Adrenal gland (tissue), 9 donors: ENCODE measurements at regions not wholly inside any gene's neighbourhood (a gene's known extent, or its start where the extent isn't known, plus 50 kb on each side); places are given as distances from the start of the nearest gene placed in this dataset.

Experiments
- DNase-seq, 7 donors: peaks; one replicate each; pipeline ENCODE4 v3.0.0-alpha.2; 2019 to 2020
- H3K27ac ChIP-seq, 5 donors: fragments of 200-600 bp; sonication (generic) in 4 of 5; 1 replicate in 3 of 5; 2 replicates in 2 of 5; pipeline versions ENCODE4 v1.5.1 to v1.8.0; 2016 to 2020; ENCODE audit warnings: mild to moderate bottlenecking in 1 of 5
- H3K27me3 ChIP-seq: fragments of 200-600 bp; 2 replicates; pipeline ENCODE4 v1.8.0; 2021
- H3K36me3 ChIP-seq, 2 donors: fragments of 200-600 bp; replicated peaks in 1 of 2; 1 replicate in 1 of 2; 2 replicates in 1 of 2; pipeline versions ENCODE4 v1.5.1 to v1.8.0; 2018 to 2022
- H3K4me1 ChIP-seq, 2 donors: fragments of 200-600 bp; replicated peaks in 1 of 2; 1 replicate in 1 of 2; 2 replicates in 1 of 2; pipeline versions ENCODE4 v1.5.1 to v1.8.0; 2018 to 2021
- H3K4me3 ChIP-seq, 4 donors: fragments of 200-600 bp; sonication (generic) in 3 of 4; one replicate each; pipeline ENCODE4 v1.5.1; 2016 to 2018
- H3K9me3 ChIP-seq, 3 donors: fragments of 200-600 bp; sonication (generic) in 1 of 3; replicated peaks in 1 of 3; 1 replicate in 2 of 3; 2 replicates in 1 of 3; pipeline versions ENCODE4 v1.5.1 to v1.8.0; 2016 to 2021
- POLR2A ChIP-seq, 2 donors: fragments of 450-650 bp; IDR thresholded peaks; one replicate each; pipeline ENCODE4 v1.6.1; 2017; ENCODE audit warnings: antibody characterized with exemption in 2 of 2, mild to moderate bottlenecking in 2 of 2, moderate library complexity in 1 of 2
- WGBS, 4 donors: extraction: QIAGEN DNeasy Blood & Tissue Kit in 2 of 4; methylation state at CpG; one replicate each; pipeline versions ENCODE4 v1.1.5 to v1.1.7; 2013 to 2017; 5-methylcytosine and 5-hydroxymethylcytosine counted together
- intact Hi-C, 2 donors: fragments of 100-400 bp; cut with DNase I; formaldehyde crosslinking; loops; one replicate each; pipeline versions ENCODE4 v1.14.1 to v1.15.0; 2022 to 2023
- TF ChIP-seq, protein P1 (sequence below), 6 experiments: fragments of 450-650 bp in 4 of 6; fragments of 200-600 bp in 2 of 6; sonication (generic) in 1 of 6; IDR thresholded peaks; 1 replicate in 5 of 6; 2 replicates in 1 of 6; pipeline versions ENCODE4 v1.5.1 to v1.8.0; 2016 to 2021; ENCODE audit warnings: antibody characterized with exemption in 6 of 6, mild to moderate bottlenecking in 2 of 6, moderate library complexity in 1 of 6
- donor health status: healthy with polysubstance abuse.
- donor health status: Bipolar disorder and iron deficiency.
- donor health status: DM: yes; HTN: yes; CAD: no.
- donor health status: DM: no; HTN: no; CAD: no.
- donor health status: DM: no; HTN: no; CAD: no.

DNA sequence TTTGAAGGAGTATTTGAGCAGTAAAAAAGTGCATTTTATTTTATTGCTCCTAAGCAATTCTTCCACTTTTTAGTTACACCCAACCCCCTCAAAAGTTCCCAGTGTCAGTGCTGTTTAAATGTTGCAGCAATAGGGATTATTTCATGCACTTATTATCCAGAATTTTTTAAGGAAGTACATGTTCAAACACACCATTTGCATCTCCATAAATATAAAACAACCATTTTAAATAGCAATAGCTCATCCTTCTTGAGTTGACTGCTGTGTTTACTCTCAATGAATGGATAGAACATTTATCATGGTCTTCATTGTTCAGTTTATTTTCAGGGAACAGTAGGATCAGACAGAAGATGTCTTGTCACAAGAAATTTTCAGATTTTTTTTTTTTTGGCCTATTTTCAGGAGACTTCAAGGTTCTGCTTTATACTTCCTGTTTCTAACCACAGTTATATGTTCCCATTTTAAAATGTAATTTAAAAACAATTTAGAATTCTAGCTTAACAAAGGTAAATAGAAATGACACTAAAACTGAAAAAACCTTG is 171.9 kb downstream of the TMA16 start:
- no peak for DNase-seq
- Histone ChIP-seq H3K27ac (peak overlapping the region in 1 of 5 donors; percentile 15), H3K9me3 (no peaks in the 10 kb centered on the region), H3K36me3 (no peaks in the 10 kb centered on the region), H3K4me1 (no peaks in the 10 kb centered on the region), H3K27me3 (no peaks in the 10 kb centered on the region), H3K4me3 (no peak overlapping the region)
- intact Hi-C loops = no loop called here
- no peak for TF ChIP-seq POLR2A (IDR thresholded peaks at IDR 0.05)
- TF ChIP-seq, protein P1, sequence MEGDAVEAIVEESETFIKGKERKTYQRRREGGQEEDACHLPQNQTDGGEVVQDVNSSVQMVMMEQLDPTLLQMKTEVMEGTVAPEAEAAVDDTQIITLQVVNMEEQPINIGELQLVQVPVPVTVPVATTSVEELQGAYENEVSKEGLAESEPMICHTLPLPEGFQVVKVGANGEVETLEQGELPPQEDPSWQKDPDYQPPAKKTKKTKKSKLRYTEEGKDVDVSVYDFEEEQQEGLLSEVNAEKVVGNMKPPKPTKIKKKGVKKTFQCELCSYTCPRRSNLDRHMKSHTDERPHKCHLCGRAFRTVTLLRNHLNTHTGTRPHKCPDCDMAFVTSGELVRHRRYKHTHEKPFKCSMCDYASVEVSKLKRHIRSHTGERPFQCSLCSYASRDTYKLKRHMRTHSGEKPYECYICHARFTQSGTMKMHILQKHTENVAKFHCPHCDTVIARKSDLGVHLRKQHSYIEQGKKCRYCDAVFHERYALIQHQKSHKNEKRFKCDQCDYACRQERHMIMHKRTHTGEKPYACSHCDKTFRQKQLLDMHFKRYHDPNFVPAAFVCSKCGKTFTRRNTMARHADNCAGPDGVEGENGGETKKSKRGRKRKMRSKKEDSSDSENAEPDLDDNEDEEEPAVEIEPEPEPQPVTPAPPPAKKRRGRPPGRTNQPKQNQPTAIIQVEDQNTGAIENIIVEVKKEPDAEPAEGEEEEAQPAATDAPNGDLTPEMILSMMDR (IDR thresholded peaks at IDR 0.05) = no peak

DNA sequence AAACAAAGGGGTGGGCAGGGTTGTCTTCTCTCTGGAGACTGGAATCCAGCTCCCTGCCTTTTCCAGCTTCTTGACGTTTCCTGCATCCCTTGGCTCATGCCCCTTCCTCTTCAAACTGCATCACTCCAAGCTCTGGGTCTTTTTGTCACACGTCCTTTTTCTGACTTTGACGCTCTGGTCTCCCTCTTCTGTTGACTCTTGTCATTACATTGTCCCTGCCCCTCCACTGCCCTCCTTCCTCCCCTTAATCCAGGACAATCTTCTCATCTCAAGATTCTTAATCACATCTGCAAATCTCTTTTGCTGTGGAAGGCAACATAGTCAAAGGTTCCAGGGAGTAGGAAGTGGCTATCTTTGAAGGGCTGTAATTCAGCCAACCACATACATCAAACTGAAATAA is 178.3 kb downstream of the TMA16 start:
- no peaks in the 10 kb centered on the region for H3K4me1 ChIP-seq
- TF ChIP-seq, protein P1 (IDR thresholded peaks at IDR 0.05) = no peak
- no peak for TF ChIP-seq POLR2A (IDR thresholded peaks at IDR 0.05)
- no peaks in the 10 kb centered on the region for H3K9me3 ChIP-seq
- intact Hi-C loops = loop anchor here in 1 of 2 donors (10.0 kb wide), 1 partner anchor 118 kb away; no protein-coding TSS in a partner anchor
- WGBS, 4 donors = 71 to 76% (median 72%) methylated on average over 3 of the region's 3 CpGs
- no peaks in the 10 kb centered on the region for H3K36me3 ChIP-seq
- H3K4me3 ChIP-seq = no peak overlapping the region
- no peaks in the 10 kb centered on the region for H3K27me3 ChIP-seq
- DNase-seq = no peak
- no peak overlapping the region for H3K27ac ChIP-seq

DNA sequence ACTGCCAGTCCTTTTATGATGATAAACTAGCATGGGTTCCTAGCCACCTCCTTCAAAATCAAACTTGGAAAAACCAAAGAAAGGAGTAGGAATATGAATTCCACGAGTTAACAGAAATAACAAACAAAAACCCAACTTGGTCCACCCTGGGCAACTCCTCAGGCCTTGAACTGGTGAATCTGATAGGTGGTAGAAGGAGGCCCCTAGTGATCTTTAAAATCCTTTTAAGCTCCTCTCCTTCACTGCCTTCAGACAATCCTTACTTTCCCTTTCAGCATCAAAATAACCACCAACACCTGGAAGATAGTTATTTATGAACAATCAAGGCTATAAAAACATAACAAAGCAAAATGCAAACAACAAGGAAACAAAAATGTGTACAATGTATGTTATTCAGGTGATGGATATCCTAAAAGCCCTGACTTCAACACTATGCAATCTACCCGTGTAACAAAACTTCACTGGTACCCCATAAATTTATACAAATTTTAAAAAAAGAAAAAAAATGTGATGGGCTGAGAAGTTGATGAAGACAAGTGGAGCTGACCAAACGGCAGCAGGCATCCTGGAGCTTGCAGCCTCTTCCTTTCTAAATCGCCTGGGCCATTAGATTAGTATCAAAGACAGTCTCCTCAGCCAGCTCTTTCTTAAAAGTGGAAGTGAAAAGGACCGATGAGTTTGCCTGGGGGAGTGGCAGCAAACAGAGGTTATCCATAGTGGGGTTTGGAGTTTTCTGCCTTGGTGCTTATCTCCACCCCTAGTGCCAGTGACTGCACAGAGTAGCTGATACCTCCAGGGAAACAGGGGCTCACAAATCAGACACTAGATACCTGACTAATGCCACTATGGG is 179.6 kb downstream of the TMA16 start:
- no peak for TF ChIP-seq POLR2A (IDR thresholded peaks at IDR 0.05)
- TF ChIP-seq, protein P1 (IDR thresholded peaks at IDR 0.05) = no peak
- WGBS, 4 donors = 46 to 52% (median 46%) methylated on average over 5 of the region's 5 CpGs
- no peak overlapping the region for H3K27ac ChIP-seq
- H3K36me3 ChIP-seq = no peaks in the 10 kb centered on the region
- H3K4me3 ChIP-seq = no peak overlapping the region
- H3K4me1 ChIP-seq = no peaks in the 10 kb centered on the region
- intact Hi-C loops = loop anchor here in 1 of 2 donors (10.0 kb wide), 1 partner anchor 119 kb away; no protein-coding TSS in a partner anchor
- DNase-seq = no peak
- H3K9me3 ChIP-seq = no peaks in the 10 kb centered on the region
- no peaks in the 10 kb centered on the region for H3K27me3 ChIP-seq

DNA sequence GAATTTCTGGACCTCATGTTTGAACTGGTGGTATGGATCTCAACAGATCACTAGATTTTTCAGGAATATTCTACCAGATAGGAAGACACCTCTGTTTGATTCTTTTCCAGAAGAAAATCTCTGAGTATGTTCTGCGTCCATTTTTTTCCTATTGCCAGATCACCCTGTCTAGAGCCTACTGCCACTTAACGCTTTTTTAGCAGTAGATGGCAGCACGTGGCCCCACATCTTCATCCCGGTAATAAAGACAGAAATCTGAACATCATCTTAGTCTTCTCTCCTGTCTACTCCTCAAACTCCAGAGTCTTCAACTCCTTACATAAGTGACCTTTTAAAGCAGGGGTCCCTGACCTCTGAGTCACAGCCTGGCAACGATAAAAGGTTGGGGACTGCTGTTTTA is 184.7 kb downstream of the TMA16 start:
- Histone ChIP-seq H3K4me1 (no peaks in the 10 kb centered on the region), H3K9me3 (no peaks in the 10 kb centered on the region), H3K27ac (no peak overlapping the region), H3K36me3 (no peaks in the 10 kb centered on the region), H3K27me3 (no peaks in the 10 kb centered on the region), H3K4me3 (no peak overlapping the region)
- WGBS, 4 donors = 26 to 44% (median 35%) methylated on average over 5 of the region's 5 CpGs
- TF ChIP-seq, protein P1 (IDR thresholded peaks at IDR 0.05) = no peak
- no peak for TF ChIP-seq POLR2A (IDR thresholded peaks at IDR 0.05)
- peak in 2 of 7 donors; percentile 7 to 20 for DNase-seq
- intact Hi-C loops = loop anchor here in 1 of 2 donors (10.0 kb wide), 1 partner anchor 124 kb away; no protein-coding TSS in a partner anchor
